ENCODE measurements at regions not wholly inside any gene's neighbourhood (a gene's known extent, or its start where the extent isn't known, plus 50 kb on each side); places are given as distances from the start of the nearest gene placed in this dataset.

DNA sequence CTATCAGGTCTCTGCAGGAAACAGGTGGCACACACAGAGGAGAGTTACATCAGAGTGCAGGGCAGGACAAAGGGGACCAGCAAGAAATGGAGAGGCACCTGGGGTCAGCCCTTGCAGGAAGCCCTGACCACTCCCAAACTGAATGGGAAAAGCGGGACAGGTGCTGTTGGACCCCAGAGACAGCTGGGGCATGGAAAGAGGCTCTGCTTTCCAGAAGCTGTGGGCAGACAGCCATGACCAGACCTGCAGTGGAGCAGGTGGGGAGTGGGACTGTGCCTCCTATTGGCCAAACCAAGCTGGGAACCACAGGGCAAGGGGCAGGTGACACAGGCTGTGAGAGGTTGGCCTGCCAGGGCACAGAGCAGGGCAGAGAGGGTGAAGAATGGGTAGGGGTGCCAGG, 125.8 kb downstream of the BOD1 start:
- peaks cover 7% of the 10 kb centered on the region for H3K4me1 Mint-ChIP-seq (ENCODE audit: insufficient read depth, unreplicated experiment)
- BruUV-seq (replicated peaks): no TSS peak
- ChIA-PET CTCF (no interaction called here), POLR2A (interaction anchor here (0.7 kb wide), 1 partner anchor 27 kb away, joined by 6 read pairs; no protein-coding TSS in a partner anchor)
- H3K27me3 Mint-ChIP-seq (ENCODE audit: insufficient read depth, unreplicated experiment): no peaks in the 10 kb centered on the region
- intact Hi-C loops (cut with micrococcal nuclease): no loop called here
- no peaks in the 10 kb centered on the region for H3K9me3 Mint-ChIP-seq (ENCODE audit: unreplicated experiment)
- no peak overlapping the region for H3K4me3 Mint-ChIP-seq (ENCODE audit: unreplicated experiment)
- TF ChIP-seq, protein P1, sequence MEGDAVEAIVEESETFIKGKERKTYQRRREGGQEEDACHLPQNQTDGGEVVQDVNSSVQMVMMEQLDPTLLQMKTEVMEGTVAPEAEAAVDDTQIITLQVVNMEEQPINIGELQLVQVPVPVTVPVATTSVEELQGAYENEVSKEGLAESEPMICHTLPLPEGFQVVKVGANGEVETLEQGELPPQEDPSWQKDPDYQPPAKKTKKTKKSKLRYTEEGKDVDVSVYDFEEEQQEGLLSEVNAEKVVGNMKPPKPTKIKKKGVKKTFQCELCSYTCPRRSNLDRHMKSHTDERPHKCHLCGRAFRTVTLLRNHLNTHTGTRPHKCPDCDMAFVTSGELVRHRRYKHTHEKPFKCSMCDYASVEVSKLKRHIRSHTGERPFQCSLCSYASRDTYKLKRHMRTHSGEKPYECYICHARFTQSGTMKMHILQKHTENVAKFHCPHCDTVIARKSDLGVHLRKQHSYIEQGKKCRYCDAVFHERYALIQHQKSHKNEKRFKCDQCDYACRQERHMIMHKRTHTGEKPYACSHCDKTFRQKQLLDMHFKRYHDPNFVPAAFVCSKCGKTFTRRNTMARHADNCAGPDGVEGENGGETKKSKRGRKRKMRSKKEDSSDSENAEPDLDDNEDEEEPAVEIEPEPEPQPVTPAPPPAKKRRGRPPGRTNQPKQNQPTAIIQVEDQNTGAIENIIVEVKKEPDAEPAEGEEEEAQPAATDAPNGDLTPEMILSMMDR (IDR thresholded peaks at IDR 0.05; ENCODE audit: unreplicated experiment): no peak
- no peak overlapping the region for H3K27ac Mint-ChIP-seq (ENCODE audit: low read depth, unreplicated experiment)
- peaks cover 11% of the 10 kb centered on the region for H3K36me3 Mint-ChIP-seq (ENCODE audit: insufficient read depth, unreplicated experiment)
- no peak for DNase-seq (ENCODE audit: unreplicated experiment)

DNA sequence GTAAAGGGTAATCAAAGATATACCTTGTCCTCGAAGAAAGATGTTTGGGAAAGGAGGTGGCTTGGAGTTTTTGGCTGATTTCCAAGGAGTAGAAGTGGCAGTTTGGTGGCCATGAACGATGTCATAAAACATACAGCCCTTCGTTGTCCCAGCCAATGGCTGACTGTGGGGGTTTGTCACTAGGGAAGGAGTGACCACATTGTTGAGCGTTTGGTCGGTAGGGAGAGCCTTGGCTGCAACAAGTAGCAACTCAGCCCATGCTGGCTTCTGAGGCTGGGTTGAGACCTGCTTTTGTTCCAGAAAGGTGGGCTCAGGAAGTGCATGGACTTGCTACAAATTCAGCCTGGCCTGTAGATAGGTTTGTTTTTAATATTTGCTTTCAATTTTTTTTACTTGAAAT, 128.3 kb downstream of the BOD1 start:
- intact Hi-C loops (cut with micrococcal nuclease): no loop called here
- Mint-ChIP-seq H3K9me3 (ENCODE audit: unreplicated experiment) (no peaks in the 10 kb centered on the region), H3K36me3 (ENCODE audit: insufficient read depth, unreplicated experiment) (peaks cover 5% of the 10 kb centered on the region), H3K4me1 (ENCODE audit: insufficient read depth, unreplicated experiment) (peaks cover 7% of the 10 kb centered on the region), H3K27ac (ENCODE audit: low read depth, unreplicated experiment) (no peak overlapping the region), H3K4me3 (ENCODE audit: unreplicated experiment) (no peak overlapping the region), H3K27me3 (ENCODE audit: insufficient read depth, unreplicated experiment) (no peaks in the 10 kb centered on the region)
- POLR2A ChIA-PET: interaction anchor here (0.9 to 1.4 kb wide), 2 partner anchors 15 to 16 kb away, joined by 3 to 4 read pairs; no protein-coding TSS in a partner anchor
- TF ChIP-seq, protein P1 (IDR thresholded peaks at IDR 0.05; ENCODE audit: unreplicated experiment): no peak
- BruUV-seq (replicated peaks): no TSS peak
- CTCF ChIA-PET: interaction anchor here (0.9 kb wide), 1 partner anchor 15 kb away, joined by 3 read pairs; no protein-coding TSS in a partner anchor
- no peak for DNase-seq (ENCODE audit: unreplicated experiment)

DNA sequence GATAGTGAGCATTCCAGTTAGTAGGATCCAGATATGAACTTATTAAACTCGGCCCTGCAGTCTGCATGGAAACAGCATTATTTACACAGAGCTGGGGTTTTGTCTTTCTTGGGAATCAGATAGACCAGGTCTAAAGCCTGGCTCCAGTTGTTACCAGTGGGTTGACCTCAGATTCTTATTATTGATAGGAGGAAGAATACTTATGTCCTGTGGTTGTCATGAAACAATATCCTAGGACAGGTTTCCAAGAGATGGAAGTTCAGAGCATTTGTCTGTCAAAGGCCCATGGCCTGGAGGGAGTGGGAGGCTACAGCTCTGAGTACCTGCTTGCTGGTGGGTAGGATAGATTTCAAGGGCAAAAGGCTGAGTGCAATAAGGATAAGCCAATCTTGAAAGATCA, 129.2 kb downstream of the BOD1 start:
- H3K4me1 Mint-ChIP-seq (ENCODE audit: insufficient read depth, unreplicated experiment): peaks cover 7% of the 10 kb centered on the region
- ChIA-PET CTCF (no interaction called here), POLR2A (interaction anchor here (0.9 kb wide), 1 partner anchor 15 kb away, joined by 4 read pairs; no protein-coding TSS in a partner anchor)
- DNase-seq (ENCODE audit: unreplicated experiment): no peak
- no peak overlapping the region for H3K4me3 Mint-ChIP-seq (ENCODE audit: unreplicated experiment)
- intact Hi-C loops (cut with micrococcal nuclease): no loop called here
- TF ChIP-seq, protein P1 (IDR thresholded peaks at IDR 0.05; ENCODE audit: unreplicated experiment): no peak
- H3K27me3 Mint-ChIP-seq (ENCODE audit: insufficient read depth, unreplicated experiment): no peaks in the 10 kb centered on the region
- peaks cover 5% of the 10 kb centered on the region for H3K36me3 Mint-ChIP-seq (ENCODE audit: insufficient read depth, unreplicated experiment)
- no peaks in the 10 kb centered on the region for H3K9me3 Mint-ChIP-seq (ENCODE audit: unreplicated experiment)
- BruUV-seq (replicated peaks): no TSS peak
- H3K27ac Mint-ChIP-seq (ENCODE audit: low read depth, unreplicated experiment): no peak overlapping the region

DNA sequence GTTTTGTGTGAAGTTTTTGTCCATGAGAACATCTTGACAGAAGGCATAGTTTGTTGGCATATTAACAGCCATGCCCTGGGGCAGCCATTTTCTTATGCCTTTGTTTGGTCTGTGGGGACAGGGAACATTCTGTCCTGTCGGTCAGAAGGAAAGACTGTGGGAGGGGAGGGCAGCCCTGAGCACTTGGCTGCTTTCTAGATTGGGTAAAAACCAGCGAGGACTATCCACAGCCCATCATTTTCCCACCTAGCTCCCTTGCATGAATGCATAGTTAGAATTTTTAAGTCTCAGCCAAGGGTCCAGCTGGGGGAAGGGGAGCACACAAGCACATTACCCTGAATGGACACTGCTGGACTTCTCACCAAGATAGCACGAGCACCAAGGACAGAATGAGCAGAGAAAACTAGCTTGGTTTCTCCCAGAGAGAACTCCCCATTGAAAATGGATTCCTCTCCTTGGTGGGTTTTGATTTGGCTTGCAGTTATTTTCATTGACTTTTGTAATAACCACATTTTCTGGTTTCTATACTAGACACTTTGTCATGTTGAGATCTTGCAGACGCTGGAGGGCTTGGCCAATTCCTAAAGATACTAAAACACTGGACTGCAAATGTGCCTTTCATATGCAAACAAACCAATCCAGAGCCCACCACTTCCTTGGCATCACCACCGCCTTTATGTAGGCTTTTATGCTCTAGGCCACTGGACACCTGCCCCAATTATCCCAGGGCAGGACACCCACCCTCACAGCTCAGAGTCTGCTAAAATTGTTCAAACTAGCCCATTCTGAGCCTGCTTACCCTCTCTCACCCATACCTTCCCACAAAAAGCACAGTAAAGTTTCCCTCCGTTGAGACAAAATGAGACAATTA, 129.9 kb downstream of the BOD1 start:
- intact Hi-C loops (cut with micrococcal nuclease): no loop called here
- no peak for DNase-seq (ENCODE audit: unreplicated experiment)
- TF ChIP-seq, protein P1 (IDR thresholded peaks at IDR 0.05; ENCODE audit: unreplicated experiment): no peak
- ChIA-PET POLR2A (no interaction called here), CTCF (interaction anchor here (0.6 to 1.0 kb wide), 3 partner anchors 35 to 534 kb away, joined by 3 read pairs; no protein-coding TSS in a partner anchor)
- Mint-ChIP-seq H3K36me3 (ENCODE audit: insufficient read depth, unreplicated experiment) (peaks cover 5% of the 10 kb centered on the region), H3K27ac (ENCODE audit: low read depth, unreplicated experiment) (no peak overlapping the region), H3K4me1 (ENCODE audit: insufficient read depth, unreplicated experiment) (peaks cover 7% of the 10 kb centered on the region), H3K27me3 (ENCODE audit: insufficient read depth, unreplicated experiment) (no peaks in the 10 kb centered on the region), H3K4me3 (ENCODE audit: unreplicated experiment) (no peak overlapping the region), H3K9me3 (ENCODE audit: unreplicated experiment) (no peaks in the 10 kb centered on the region)
- BruUV-seq (replicated peaks): no TSS peak

All from MCF 10A (cell line).